HPDE6-E6E7 (cell line): ENCODE measurements at regions not wholly inside any gene's neighbourhood (a gene's known extent, or its start where the extent isn't known, plus 50 kb on each side); places are given as distances from the start of the nearest gene placed in this dataset.

Source experiments
- DNase-seq: peaks from one replicate; pipeline ENCODE4 v3.0.0; 2011; ENCODE audit warnings: missing footprints; ENCODE audit errors: extremely low spot score

DNA sequence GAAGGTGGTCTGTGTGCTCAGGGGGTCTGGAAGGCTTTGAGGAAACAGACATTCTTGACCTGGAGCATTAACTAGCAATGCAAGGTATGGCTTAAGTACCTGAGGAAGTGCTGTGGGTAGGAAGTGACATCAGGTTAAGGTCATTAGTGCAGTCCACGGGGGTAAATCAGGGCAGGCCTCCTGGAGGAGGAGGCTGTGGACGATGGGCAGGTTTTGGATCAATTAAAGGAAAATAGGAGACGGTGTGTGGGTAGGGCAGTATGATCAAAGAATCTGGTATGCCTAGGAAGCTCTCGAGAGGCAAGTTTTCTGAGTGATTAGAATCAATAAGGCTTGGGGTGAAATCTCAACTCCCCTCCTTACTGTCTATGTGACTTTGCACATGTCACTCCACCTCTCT lies 295.3 kb downstream of the AACS start:
- DNase-seq, result no peak

DNA sequence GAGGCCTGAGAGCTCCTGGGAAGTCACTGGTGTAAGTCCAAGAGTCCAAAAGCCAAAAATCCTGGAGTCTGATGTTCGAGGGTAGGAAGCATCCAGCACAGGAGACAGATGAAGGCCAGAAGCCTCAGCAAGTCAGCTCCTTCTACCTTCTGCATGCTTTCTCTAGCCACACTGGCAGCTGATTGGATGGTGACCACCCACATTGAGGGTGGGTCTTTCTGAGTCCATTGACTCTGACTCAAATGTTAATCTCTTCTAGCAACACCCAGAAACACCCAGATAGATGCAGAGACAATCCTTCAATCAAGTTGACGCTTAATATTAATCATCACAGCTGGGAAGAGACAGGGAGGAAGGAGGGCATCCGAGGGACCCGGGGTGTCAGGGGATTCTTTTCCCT lies 305.8 kb downstream of the AACS start:
- no peak for DNase-seq

DNA sequence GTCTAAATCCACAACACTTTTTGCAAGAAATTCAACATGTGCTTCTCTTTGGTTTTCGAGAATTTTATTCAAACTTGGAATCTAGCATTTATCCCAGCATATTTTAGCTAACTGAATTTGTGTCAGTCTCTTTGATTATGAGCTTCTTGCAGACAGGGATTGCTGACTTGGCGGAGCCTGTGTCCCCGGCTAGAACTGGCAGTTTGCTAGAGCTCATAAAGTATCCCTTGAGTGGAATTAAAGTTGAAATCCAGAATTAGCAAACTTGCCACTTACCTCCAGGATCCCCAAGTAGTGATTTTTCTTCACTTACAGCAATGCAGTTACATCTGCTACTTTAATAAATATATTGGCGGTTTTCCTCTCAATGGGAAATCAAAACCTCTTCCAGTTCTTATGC lies 306.9 kb downstream of the AACS start:
- no peak for DNase-seq

DNA sequence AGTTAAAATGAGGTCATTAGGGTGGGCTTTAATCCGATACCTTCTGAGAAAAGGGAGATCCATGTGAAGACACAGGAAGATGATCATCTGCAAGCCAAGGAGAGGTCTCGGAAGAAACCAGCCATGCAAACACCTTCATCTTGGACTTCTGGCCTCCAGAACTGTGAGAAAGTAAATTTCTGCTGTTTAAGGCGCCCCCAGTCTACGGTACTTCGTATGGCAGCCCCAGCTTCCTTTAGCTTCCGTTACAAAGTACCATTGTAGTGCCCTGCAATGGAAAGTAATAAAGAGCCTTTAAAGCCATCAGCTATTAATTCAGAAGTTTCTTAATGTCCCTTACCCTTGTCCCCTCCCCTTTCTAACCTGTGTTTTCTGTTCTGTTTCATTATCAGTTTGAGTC lies 308.1 kb downstream of the AACS start:
- no peak for DNase-seq

DNA sequence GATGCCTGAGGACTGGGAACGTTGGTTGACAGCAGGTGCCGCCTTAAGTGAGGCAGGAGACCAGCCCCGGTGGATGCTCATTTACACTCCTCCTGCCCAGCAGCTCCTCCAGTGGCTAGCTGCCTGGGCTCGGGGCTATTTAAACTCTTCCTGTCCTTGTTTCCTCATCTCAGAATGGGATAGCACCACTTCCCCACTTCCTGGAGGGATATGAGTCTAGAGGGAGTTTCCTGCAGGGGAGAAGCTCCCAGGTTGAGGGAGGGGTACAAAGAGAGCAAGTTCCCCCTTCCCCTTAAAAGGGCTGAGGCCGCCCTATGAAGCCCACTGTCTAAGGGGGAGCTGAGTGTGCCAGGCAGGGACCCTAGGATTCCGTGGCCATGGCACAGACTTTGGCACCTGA lies 311.2 kb downstream of the AACS start:
- no peak for DNase-seq

DNA sequence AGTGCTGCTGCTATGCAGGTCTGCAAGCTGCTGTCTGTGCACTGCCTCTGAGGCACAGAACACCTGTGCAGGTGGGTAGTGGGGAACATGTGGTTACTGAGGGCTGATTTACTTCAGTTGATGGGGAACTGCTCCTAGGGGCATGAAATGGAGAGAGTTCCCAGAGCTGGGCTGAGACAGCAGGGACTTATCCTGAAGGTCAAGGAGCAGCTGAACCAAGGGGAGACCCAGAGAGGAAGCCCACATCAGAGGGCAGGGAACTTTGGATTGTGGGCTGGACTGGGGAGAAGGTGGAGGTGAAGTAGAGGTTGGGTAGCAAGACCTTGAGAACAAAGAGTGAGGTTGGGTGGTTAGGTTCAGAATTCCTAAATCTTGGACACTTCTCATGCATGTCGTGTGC lies 311.9 kb downstream of the AACS start:
- no peak for DNase-seq

DNA sequence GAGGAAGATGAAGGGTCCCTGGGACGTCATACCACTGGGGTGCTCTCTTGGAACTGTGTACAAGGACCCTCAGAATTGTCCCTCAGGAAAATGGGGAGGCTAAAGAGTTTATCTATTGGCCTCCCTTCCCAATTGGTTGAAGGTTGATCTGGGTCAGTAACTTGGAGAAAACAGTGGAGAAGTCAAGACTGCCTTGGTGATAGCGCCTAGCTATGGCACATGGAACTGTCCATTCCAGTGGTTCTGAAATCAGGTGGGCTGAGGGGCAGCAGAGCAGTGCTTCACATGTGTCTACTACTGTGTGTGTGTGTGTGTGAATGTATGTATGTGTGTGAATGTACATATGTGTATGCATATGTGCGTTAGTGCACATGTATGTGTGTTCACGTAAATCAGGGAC lies 316.1 kb downstream of the AACS start:
- no peak for DNase-seq

DNA sequence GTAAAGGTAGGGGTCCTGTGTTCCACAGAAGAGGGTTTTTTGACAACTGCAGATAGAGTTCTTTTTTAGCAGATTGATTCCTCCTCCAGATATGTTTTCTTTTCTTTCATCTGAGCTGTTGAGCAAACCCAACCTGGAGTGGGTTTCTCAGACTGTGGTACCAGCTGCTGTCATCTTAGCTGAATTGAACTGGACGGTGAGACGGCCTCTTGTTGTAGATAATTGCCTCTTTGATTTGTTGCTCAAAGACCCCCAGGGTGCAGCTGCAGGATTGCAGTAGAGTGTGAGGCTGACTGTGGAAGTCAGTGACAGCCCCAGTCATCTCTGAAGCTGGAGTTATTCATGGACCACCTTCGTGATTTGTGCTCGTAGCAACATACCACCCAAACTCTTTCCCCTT lies 317.7 kb downstream of the AACS start:
- DNase-seq, result no peak

DNA sequence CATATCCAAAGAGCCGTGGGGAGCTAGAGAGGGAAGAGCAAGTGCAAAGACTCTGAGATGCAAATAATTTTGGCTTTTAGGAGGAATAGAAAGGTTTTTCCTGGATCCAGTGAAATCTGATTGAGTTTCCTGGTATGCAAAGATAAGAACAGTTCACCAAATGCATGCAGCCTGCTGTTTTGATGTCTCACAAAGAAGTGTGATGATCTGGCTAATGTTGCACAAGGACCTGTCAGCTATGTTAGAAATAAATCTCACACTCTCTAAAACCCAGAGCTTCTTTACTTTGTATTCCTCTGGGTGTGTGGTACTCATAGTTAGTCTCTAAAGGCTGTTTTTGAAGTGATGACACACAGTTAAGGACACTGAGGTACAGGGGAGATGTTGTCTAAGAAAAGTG lies 321.4 kb downstream of the AACS start:
- no peak for DNase-seq

DNA sequence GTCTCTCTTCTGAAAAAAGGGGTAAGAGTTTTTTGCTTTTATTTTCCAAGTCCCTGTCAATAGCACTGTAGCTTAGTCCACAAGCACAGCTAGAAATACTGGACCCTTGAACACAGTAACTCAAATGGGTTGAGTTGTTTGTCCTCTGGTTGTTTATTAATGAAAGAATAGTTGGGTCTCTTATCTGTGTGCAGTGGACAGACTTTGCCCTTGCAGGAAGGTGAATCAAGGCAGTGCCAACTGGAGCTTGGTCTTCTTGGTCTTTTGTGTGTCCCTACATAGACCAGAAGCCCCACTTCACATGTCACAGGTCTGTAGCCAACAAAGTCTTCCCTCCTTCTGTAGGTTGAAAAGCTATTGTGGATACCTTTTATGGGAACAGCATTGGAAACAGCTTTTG lies 322.0 kb downstream of the AACS start:
- no peak for DNase-seq

DNA sequence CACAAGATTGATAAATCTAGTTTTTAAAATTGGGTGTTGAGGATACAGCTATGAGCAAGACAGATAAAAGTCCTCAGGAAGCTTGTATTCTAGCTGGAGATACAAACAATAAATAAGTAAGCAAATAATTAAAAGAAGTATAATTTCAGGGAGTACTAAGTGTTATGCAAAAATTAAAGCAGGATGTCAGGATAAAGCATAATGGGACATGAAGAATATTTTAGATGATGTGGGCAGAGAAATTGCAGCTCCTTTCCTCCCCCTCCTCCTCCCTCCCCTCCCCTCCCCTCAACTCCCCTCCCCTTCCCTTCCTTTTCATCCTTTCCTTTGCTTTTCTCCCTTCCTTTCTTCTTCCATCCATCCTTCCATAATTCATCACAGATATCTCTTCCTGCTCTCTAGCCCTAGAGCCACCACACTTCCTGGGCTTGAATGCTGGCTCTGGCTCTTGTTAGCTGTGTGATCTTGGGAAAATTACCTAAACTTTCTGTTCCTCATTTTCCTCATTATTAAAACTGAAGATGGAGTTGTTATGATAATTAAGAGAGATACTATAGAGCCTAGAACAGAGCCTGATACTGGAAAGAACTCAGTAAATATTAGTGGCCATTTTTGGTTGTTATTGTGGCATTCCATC lies 323.9 kb downstream of the AACS start:
- no peak for DNase-seq

DNA sequence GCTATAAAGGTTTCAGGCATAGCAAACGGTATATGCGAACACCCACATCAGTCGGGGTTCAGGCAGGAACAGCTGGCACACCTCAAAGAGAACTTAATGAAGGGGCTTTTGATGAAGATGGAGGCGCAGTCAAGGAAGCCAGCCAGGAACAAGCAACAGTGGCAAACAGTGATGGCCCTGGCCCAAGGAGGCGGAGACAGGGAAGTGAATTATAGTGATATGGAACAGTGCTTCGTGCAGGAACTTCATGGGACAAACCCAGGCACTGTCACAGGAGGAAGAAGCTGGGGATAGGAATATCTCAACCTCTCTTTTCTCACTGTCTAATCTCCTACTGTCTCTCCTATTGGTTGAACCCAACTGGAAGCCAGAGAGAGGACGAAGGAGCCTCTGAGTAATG lies 328.3 kb downstream of the AACS start:
- DNase-seq, result no peak

DNA sequence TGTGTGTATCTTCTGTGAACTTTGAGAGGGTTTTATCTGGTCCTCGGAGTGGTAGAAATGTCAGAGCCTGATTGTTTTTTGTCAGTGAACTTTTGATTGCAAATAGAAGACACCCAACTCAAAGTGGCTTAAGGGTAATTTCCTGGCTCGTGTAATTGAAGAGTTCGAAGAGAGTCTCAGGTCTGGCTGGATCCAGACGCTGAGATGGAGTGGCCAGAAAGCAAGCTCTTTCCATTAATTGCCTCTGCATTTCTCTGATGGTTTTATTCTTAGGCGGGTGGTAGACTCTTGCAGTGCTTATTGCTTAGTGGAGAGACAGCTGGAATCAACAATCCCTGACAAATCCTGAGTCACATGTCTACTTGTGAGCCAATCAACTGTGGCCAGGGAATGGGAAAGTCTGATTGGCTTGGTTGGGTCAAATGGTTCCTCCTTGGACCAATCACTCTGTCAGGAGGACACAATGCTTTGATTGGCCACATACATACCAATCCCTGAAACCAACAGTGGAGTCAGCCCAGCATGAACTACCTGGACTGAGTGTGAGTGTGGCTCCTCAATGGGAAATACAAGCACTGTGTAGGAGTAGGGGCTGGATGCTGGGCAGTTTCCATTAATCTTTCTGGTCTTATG lies 330.5 kb downstream of the AACS start:
- no peak for DNase-seq

DNA sequence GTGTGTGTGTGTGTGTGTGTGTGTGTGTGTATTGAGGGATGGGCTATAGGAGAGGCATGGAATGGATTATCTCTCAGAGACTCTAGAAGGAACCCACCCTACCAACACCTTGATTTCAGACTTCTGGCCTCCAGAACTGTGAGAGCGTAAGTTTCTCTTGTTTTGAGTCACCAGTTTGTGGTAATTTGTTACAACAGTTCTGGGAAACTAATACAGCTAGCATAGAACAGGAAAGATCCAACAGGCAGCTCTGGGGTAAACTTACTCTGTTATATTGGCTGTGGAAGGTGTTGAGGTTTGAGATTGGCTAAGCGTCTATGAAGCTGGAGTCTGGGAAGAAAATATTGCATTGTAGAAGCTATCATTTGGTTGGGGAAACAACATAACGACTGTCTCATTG lies 334.3 kb downstream of the AACS start:
- no peak for DNase-seq

DNA sequence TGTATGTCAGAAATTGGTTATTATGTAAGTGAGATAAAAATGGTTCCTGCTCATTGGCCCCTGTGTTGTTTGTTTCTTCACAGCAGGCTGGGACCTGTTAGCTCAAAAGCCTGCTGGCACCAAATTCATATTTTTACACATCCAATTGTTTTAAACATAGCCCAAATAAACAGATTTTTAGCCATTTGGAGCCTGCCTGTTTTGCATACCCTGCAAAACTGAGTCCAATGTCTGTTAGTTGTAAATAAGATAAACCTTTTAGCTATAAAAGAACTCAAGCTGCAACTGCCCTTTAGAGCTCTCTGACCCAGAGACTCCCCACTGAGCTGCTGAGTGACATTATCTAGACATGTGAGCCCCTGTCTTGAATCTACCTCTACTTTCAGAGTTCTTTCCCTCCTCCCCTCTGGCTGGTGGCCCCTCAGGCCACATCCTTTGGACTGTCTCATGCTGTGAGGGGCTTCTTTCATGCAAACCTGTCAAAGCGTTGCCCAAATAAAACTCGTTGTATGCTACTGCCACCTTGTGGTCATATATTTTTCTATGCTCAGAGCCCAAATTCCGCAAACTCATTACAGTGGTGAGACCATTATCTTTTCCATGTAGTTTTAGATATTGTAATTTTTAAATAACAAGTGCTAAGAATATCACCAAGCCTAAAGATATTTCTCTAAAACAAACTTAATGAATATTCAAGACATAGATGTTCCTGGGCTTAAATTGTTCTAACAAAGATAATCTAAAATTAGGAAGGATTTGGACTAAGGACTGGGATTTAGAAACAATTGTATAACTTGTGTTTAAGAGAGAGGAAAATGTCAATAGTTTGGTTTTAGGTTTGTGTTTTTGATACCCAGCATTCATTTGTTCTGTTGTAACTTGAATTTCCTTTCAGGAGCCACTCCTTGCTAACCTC lies 337.9 kb downstream of the AACS start:
- DNase-seq, result no peak

DNA sequence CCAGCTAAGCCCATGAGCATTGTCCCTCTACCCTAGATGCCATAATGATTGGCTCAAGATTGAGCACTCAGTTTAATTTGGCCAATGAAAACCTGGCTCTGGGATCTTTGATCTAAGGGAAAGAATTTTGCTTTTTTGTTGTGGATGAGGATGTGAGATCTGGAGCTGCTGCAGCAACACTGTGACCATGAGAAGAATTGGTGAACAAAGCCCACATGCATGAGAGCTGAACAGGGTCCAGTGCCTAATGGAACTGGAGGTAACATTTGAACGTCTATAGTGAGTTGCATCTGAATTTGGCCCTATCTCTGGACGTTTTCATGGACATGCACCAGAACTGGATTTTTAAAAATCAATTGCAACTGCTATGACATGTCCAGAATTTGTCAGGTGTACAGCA lies 338.6 kb downstream of the AACS start:
- no peak for DNase-seq

DNA sequence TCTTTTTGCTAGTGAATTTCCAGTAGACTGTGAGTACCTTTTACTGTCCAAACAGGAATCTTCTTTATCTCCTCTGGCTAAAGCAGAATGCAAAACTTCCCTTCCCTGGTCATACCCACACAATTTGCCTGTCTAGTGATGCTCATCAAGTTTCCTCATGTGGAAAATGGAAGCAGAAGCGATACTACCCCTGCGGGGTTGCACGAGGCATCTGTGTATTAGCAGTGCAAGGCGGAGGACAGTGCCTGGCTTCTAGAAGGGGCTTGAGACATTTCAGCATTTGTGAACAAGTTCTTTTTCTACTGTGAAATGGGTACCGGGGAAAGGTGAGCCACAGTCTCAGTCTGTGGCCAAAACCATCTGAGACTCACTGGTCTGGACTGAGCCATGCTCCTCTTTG lies 340.9 kb downstream of the AACS start:
- no peak for DNase-seq

DNA sequence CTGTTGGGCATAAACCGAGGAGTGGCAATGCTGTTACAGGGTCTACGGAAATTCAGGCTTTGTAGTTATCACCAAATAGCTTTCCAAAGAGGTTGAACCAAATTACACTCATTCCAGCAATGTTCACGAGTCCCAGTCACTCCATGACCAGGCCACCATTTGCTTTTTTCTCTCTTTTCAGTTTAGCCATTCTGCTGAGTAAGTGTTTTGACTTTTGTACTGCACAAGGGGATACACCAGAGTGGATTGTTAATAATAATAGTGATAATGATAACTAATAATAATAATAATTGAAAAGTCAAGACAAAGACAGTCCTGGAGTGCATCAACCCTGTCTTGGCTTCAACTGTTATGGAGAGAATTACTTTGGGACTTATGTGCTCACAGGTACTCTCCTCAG lies 343.5 kb downstream of the AACS start:
- DNase-seq, result no peak

DNA sequence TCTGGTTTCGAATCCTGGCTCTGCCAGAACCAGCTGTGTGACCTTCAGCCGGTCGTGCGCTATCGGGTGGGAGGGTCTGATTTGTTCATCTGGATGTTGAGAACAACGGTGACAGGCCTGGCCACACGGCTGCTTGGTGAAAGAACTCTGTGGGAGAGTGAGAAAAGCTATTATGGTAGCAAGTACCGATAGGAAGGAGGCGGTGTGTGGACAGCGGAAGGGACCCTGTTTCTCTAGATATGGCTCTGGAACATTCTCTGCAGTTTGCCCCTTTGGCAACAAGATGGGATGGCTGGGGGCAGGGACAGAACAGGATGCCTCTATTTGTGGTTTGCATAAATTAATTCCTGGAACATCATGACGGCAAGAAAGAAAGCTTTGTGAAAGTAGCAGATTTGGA lies 347.3 kb downstream of the AACS start:
- no peak for DNase-seq

DNA sequence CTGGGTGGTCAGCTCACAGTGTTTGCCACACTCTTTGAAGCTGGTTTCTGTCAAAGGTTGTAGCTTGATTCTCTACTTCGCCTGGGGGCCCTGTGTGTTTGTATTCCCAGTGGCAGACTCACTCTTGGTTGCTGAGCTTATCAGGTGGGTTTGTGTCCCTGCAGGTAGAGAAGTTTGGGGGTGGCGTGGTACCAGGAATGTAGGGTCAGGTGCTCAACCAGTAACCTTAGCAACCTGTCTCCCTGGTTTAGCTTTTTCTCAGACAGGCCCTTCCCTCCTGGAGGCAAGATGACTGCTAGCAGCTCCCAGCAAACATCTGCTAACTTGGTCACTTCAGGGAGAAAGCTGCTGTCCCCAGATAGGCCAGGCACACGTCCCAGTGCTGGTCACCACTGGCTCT lies 352.2 kb downstream of the AACS start:
- DNase-seq, result no peak

DNA sequence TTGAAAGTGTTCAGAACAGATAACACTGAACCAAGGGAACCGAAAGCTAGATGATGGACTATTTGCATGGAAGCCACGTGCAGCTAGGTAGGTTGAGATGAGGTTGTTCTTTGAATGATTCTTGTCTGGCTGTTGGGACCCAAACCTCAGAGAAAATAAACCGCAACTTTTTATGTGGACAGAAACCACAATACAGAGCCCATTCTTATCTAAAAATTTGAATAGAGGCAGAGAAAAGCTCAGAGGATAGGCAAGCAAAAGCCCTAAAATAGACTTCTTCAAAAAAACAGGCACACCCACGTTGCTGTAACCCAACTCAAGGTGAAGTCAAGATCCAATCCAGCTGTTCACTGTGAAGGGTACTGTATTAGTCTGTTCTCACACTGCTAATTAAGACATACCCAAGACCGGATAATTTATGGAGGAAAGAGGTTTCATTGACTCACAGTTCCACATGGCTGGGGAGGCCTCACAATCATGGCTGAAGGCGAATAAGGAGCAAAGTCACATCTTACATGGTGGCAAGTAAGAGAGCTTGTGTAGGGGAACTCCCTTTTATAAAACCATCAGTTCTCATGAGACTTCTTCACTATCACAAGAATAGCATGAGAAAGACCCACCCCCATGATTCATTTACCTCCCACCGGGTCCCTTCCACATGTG lies 353.8 kb downstream of the AACS start:
- no peak for DNase-seq

DNA sequence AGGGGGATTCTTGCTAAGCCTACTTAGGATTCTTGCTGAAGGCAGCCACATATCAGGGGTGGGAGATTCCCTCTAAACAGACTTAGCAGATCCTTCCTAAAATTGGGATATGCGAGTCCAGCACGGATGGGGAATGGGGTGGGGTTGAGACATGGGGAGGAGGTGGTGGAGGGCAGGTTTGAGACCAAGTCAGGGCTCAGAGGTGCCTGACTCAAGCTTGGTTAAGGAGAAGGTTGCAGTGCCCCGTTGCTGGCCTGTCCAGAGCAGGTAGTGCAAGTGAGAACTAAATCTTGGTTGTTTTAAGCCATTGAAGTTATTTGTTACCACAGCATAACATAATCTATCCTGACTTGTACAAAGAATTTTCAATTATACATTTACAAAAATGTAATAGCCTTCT lies 359.7 kb downstream of the AACS start:
- DNase-seq, result no peak

DNA sequence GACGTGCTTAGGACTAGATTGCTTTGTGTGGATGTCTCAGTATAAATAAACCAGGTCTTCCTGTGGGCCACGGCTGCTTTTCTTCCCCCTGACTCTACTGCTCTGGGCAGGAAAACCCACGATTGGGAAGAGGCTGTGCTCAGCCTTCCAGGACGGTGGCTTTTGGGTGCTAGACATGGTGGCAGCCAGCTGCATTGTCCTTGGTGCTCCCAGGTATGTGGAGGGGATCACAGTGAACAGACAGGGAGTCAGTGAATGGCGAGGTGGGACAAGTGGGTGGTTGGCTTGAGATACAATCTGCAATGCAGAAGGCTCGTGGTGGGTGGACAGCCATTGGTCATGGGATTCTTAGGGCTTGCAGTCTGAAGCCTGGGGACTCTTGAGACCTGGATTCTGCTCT lies 366.3 kb downstream of the AACS start:
- DNase-seq, result no peak
